ENCODE measurements at regions not wholly inside any gene's neighbourhood (a gene's known extent, or its start where the extent isn't known, plus 50 kb on each side); places are given as distances from the start of the nearest gene placed in this dataset.
A peak's percentile ranks its signal among the peaks of the same experiment; 100 is the strongest.

GRCh38 chr9:2461892-2462291 lies 159.7 kb upstream of the VLDLR start:
- no peaks in the 10 kb centered on the region for H3K27me3 ChIP-seq
- peaks cover 18% of the 10 kb centered on the region for H3K9me3 ChIP-seq
- H3K9ac ChIP-seq = no peak overlapping the region
- no peaks in the 10 kb centered on the region for H3K4me1 ChIP-seq
- H3K4me3 ChIP-seq = no peak overlapping the region
- no peak overlapping the region for H3K4me2 ChIP-seq
- H3K27ac ChIP-seq = no peak overlapping the region
- H4K20me1 ChIP-seq = no peaks in the 10 kb centered on the region
- H3K36me3 ChIP-seq = peaks cover 19% of the 10 kb centered on the region; the same call in 1 of the 2 replicates
- no peak for TF ChIP-seq Cebpa-rat (IDR thresholded peaks at IDR 0.05)

- Histone ChIP-seq H3K27ac (no peak overlapping the region), H3K4me3 (no peak overlapping the region), H3K36me3 (peaks cover 14% of the 10 kb centered on the region; the same call in 1 of the 2 replicates), H3K4me1 (peaks cover 4% of the 10 kb centered on the region), H3K27me3 (no peaks in the 10 kb centered on the region), H4K20me1 (no peaks in the 10 kb centered on the region), H3K4me2 (no peak overlapping the region), H3K9me3 (peaks cover 18% of the 10 kb centered on the region), H3K9ac (no peak overlapping the region)
- no peak for TF ChIP-seq Cebpa-rat (IDR thresholded peaks at IDR 0.05)
These were observed 157.0 kb upstream of the VLDLR start for GRCh38 chr9:2464624-2465023.

DNA sequence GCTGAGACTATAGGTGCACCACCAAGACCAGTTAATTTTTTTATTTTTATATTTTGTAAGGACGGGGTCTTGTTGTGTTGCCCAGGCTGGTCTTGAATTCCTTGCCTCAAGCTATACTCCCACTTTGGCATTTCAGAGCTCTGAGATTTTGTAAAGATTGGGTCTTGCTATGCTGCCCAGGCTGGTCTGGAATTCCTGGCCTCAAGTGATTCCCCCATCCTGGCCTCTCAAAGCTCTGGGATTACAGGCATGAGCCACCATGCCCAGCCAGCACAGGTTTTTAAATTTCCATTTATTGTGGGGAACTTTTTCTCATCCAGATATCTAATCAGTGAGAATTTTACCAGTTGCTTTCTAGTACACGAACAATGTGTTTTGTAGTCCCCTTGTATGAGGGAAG lies 156.1 kb upstream of the VLDLR start:
- Histone ChIP-seq H3K9ac (no peak overlapping the region), H3K4me2 (no peak overlapping the region), H4K20me1 (no peaks in the 10 kb centered on the region), H3K9me3 (peaks cover 18% of the 10 kb centered on the region), H3K36me3 (0 out of 2 replicates have a peak, but pooled peaks cover 13% of the 10 kb centered on the region), H3K4me1 (peaks cover 12% of the 10 kb centered on the region), H3K4me3 (no peak overlapping the region), H3K27me3 (no peaks in the 10 kb centered on the region), H3K27ac (no peak overlapping the region)
- TF ChIP-seq Cebpa-rat (IDR thresholded peaks at IDR 0.05) = no peak

GRCh38 chr9:2465921-2466460 lies 155.6 kb upstream of the VLDLR start:
- no peaks in the 10 kb centered on the region for H4K20me1 ChIP-seq
- no peak for TF ChIP-seq Cebpa-rat (IDR thresholded peaks at IDR 0.05)
- no peak overlapping the region for H3K4me3 ChIP-seq
- no peak overlapping the region for H3K4me2 ChIP-seq
- H3K27me3 ChIP-seq = no peaks in the 10 kb centered on the region
- peaks cover 18% of the 10 kb centered on the region for H3K9me3 ChIP-seq
- no peak overlapping the region for H3K27ac ChIP-seq
- no peak overlapping the region for H3K9ac ChIP-seq
- H3K4me1 ChIP-seq = peaks cover 12% of the 10 kb centered on the region
- 0 out of 2 replicates have a peak, but pooled peaks cover 13% of the 10 kb centered on the region for H3K36me3 ChIP-seq

DNA sequence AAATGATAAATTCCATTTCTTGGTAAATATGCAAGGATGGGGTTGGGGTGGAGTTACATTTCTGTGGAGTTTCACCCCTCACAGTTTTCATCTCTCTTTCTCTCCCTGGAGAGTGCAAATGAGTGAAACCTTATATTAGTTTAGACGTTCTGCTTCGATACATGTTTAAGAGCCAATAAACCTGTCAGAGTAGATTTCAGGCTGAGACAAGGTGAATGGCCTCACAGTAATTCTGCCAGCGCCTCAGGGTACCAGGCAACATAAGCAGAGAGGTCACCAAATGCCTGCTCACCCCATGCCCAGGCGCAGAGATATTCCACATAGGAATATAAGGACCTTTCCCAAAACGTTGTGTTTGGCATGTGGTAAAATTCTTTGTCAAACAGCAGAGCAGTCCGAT lies 154.9 kb upstream of the VLDLR start:
- Histone ChIP-seq H3K9ac (no peak overlapping the region), H3K4me2 (no peak overlapping the region), H4K20me1 (no peaks in the 10 kb centered on the region), H3K27ac (no peak overlapping the region), H3K9me3 (peaks cover 18% of the 10 kb centered on the region), H3K27me3 (no peaks in the 10 kb centered on the region), H3K4me1 (peaks cover 12% of the 10 kb centered on the region), H3K4me3 (no peak overlapping the region), H3K36me3 (0 out of 2 replicates have a peak, but pooled peaks cover 8% of the 10 kb centered on the region)
- TF ChIP-seq Cebpa-rat (IDR thresholded peaks at IDR 0.05) = no peak

- H3K4me2 ChIP-seq = peak overlapping the region; percentile 7; the same call in 1 of the 2 replicates
- H4K20me1 ChIP-seq = no peaks in the 10 kb centered on the region
- H3K9me3 ChIP-seq = peaks cover 9% of the 10 kb centered on the region
- no peaks in the 10 kb centered on the region for H3K27me3 ChIP-seq
- no peak overlapping the region for H3K9ac ChIP-seq
- no peak overlapping the region for H3K4me3 ChIP-seq
- H3K27ac ChIP-seq = no peak overlapping the region
- no peak for TF ChIP-seq Cebpa-rat (IDR thresholded peaks at IDR 0.05)
- peaks cover 17% of the 10 kb centered on the region for H3K36me3 ChIP-seq
- peaks cover 12% of the 10 kb centered on the region for H3K4me1 ChIP-seq
These were observed 151.8 kb upstream of the VLDLR start for GRCh38 chr9:2469681-2470221.

GRCh38 chr9:2473681-2474080 lies 147.9 kb upstream of the VLDLR start:
- no peaks in the 10 kb centered on the region for H3K27me3 ChIP-seq
- H3K9me3 ChIP-seq = no peaks in the 10 kb centered on the region
- no peak overlapping the region for H3K9ac ChIP-seq
- no peak overlapping the region for H3K4me3 ChIP-seq
- H4K20me1 ChIP-seq = no peaks in the 10 kb centered on the region
- TF ChIP-seq Cebpa-rat (IDR thresholded peaks at IDR 0.05) = no peak
- no peak overlapping the region for H3K4me2 ChIP-seq
- peaks cover 9% of the 10 kb centered on the region for H3K36me3 ChIP-seq
- H3K27ac ChIP-seq = no peak overlapping the region
- peaks cover 18% of the 10 kb centered on the region for H3K4me1 ChIP-seq

DNA sequence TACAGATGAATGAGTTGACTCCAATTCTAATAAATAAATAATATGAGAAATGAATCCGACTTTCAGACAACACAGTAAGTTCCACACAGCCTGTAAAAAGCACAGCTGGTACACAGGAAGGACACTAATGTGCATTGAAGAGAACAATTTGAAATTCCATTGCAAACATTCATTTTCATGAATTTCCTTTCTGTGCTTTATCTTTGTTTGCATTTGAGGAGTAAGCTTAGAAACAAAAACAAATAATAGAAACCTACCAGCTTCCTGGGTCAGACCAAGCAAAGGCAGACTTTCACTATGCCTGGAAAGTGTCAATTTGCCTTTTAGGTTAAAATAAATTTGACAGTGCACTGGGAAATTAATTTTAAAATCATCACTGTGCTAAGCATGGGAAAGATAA lies 143.8 kb upstream of the VLDLR start:
- Histone ChIP-seq H3K4me1 (peaks cover 6% of the 10 kb centered on the region; the same call in 1 of the 2 replicates), H3K9me3 (no peaks in the 10 kb centered on the region), H3K4me3 (no peak overlapping the region), H3K36me3 (peaks cover 8% of the 10 kb centered on the region), H3K27me3 (no peaks in the 10 kb centered on the region), H3K9ac (no peak overlapping the region), H3K27ac (no peak overlapping the region), H3K4me2 (no peak overlapping the region), H4K20me1 (no peaks in the 10 kb centered on the region)
- no peak for TF ChIP-seq Cebpa-rat (IDR thresholded peaks at IDR 0.05)

GRCh38 chr9:2478421-2478820 lies 143.2 kb upstream of the VLDLR start:
- no peak overlapping the region for H3K27ac ChIP-seq
- H3K4me1 ChIP-seq = peaks cover 6% of the 10 kb centered on the region; the same call in 1 of the 2 replicates
- H3K36me3 ChIP-seq = peaks cover under 1% of the 10 kb centered on the region; the same call in 1 of the 2 replicates
- H3K4me3 ChIP-seq = no peak overlapping the region
- H3K9me3 ChIP-seq = no peaks in the 10 kb centered on the region
- TF ChIP-seq Cebpa-rat (IDR thresholded peaks at IDR 0.05) = no peak
- H3K9ac ChIP-seq = no peak overlapping the region
- no peak overlapping the region for H3K4me2 ChIP-seq
- H3K27me3 ChIP-seq = no peaks in the 10 kb centered on the region
- H4K20me1 ChIP-seq = no peaks in the 10 kb centered on the region

DNA sequence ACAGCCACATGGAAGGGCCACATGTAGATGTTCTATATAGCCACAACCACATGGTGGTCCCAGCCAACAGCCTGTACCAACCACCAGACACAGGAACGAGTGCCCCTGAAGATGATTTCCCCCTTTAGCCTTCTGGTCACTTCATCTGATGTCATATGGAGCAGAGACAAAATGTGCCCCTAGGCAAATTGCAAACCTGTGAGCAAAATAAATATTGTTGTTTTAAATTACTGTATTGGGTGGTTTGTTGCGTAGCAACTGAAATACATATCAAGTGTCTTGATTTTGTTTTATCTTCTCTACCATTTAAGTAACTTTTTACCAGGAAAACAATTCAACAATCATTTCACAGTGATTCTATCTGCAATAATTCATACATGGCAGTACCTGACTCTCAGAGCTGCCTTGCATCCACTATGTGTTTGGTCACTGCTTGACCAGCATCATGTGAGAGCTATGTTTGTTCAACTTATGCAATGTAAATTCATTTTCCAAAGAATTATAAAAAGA lies 142.5 kb upstream of the VLDLR start:
- Histone ChIP-seq H3K9ac (no peak overlapping the region), H3K27me3 (no peaks in the 10 kb centered on the region), H4K20me1 (no peaks in the 10 kb centered on the region), H3K4me1 (peaks cover 6% of the 10 kb centered on the region; the same call in 1 of the 2 replicates), H3K4me2 (no peak overlapping the region), H3K9me3 (no peaks in the 10 kb centered on the region), H3K4me3 (no peak overlapping the region), H3K36me3 (no peaks in the 10 kb centered on the region), H3K27ac (no peak overlapping the region)
- TF ChIP-seq Cebpa-rat (IDR thresholded peaks at IDR 0.05) = no peak
